ENCODE measurements at regions not wholly inside any gene's neighbourhood (a gene's known extent, or its start where the extent isn't known, plus 50 kb on each side); places are given as distances from the start of the nearest gene placed in this dataset.
A peak's percentile ranks its signal among the peaks of the same experiment; 100 is the strongest.
"Not testable (repeated sequence)": the region's sequence is repeated elsewhere in the genome, so short reads cannot be mapped to it uniquely, and the experiment has no call there.

DNA sequence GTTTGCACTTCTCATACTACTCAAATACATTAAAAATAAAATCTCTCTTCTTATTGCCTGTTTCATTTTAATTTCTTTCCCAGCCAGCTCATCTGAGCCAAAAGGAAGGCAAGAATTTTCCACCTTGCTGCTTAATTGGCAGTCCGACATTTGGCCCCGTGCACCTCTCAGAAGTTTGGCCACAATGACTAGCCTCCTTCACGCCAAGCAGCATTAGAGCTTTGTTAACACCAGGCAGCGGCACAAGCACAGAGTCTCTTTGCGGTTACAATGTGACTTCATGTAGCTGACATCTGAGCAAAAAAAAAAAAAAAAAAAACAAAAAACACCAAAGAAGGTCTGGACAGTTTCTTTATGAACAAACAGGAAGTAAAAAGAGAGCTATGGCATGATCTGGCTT is 248.9 kb downstream of the OSR1 start:
- DNase-seq (ENCODE audit: low read depth in 4 of 4, low spot score in 2 of 4) = no peak

GRCh38 chr2:19106376-19106775 is 252.0 kb downstream of the OSR1 start:
- DNase-seq (ENCODE audit: low read depth in 4 of 4, low spot score in 2 of 4) = no peak

- no peak for DNase-seq (ENCODE audit: low read depth in 4 of 4, low spot score in 2 of 4)
Observed at GRCh38 chr2:19104503-19104902, 253.9 kb downstream of the OSR1 start.

- DNase-seq (ENCODE audit: low read depth in 4 of 4, low spot score in 2 of 4) = no peak
Observed at GRCh38 chr2:19102696-19103423, 255.6 kb downstream of the OSR1 start.

DNA sequence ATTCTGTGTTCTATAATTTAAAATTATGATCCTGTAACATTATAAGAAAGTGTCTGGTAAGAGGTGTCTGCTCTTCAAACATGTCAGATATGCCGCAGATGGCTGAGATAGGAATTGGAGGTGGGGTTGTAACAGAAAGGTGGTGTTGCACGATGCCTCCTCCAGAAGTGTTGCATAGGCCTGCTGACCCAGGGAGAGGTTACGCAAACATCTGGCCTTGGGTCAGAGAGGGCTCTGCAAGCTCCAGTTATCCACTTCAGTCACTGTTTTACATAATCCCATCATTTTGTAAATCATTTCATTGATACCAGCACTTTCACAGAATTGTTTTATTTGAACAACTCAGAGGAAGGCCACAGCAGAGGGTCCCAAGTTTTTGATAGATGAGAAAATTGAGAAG is 256.5 kb downstream of the OSR1 start:
- no peak for DNase-seq (ENCODE audit: low read depth in 4 of 4, low spot score in 2 of 4)

- no peak for DNase-seq (ENCODE audit: low read depth in 4 of 4, low spot score in 2 of 4)
Observed at GRCh38 chr2:19100570-19100969, 257.9 kb downstream of the OSR1 start.

DNA sequence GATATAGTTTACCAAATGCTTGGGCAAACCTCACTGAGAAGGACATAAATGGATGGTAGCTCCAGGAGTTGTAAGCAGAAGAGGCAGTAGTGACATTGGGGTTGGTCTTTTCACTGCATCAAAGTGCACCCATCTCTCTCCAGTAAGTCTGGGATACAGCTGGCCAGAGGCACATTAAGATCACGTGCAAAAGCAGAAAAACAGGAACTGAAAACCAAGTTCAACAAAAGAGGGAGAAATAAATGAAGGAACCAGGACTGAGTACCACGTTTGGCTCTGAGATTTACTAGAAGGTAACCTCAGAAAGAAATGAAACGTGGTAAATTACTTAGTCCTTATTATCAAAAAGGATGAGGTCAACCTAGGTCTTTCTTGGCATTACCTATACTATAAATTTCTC is 259.2 kb downstream of the OSR1 start:
- no peak for DNase-seq (ENCODE audit: low read depth in 4 of 4, low spot score in 2 of 4)

DNA sequence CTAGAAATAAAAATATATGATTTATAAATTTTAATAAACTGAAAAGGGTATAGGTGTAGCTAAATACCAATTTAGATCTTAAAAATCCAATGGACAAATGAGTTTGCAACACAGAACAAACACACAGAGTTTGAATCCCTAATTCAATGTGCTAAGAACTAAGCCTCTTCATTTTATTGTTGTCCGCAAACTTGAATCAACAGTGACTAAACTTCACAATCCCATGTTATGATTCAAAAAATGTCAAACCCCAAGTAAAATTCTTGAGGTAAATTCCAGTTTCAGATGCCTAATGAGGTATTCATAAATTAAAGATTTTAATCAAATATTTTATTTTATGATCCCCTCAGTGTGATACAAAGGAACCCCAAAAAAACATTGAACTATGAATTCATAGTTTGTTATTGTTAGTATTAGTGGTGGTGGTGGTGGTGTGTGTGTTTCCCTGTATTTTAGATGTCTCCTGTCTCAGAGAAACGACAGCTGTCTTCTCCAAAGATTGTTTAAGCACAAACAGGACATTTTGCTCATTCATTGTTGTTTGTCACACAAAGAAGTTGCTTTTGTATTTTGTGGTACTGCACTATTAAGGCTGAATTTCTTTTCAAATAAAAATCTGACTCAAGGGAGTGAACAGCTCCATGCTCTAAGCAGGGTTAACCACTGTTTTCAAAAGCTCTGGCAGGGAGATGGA is 259.8 kb downstream of the OSR1 start:
- DNase-seq (ENCODE audit: low read depth in 4 of 4, low spot score in 2 of 4) = no peak

- DNase-seq (ENCODE audit: low read depth in 4 of 4, low spot score in 2 of 4) = not testable (repeated sequence)
Observed at GRCh38 chr2:19089476-19089875, 268.9 kb downstream of the OSR1 start.

DNA sequence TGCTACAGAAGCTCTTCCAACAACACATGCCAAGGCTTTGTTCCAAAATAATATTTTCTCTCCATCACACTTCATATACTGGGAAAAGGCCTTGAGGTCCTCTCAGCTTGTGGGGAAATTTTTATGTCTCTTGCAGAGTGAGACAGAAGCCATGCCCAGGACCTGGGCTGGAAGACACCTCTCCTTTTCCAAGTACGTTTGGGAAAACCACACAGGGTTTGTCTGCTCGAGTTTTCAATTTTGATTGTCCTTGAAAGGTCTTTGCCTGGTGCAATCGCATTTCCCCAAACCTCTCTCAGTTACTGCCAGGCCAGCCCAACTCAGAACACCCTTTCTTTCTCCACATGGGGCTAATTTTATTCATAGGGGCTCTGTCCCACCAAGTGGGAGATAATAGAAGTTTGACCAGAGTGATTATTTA is 272.2 kb downstream of the OSR1 start:
- no peak for DNase-seq (ENCODE audit: low read depth in 4 of 4, low spot score in 2 of 4)

DNA sequence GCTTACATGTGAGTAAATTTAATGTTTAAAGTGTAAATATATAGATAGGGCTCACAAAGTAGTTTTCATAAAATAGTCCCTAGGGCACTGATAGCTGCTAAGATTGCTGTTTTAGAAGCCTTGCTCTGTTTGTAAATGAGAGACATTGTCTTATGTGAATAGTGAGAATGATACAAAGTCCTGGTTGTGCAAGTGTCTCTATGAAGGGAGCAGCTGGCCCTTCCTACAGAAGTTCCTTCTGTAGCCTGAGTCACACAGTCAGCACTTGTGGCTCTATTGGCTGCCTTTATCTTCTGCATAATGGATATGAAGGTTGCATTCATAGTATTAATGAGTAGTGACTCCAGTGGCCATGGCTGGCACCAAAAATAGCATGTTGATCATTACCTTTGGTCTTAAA is 279.7 kb downstream of the OSR1 start:
- no peak for DNase-seq (ENCODE audit: low read depth in 4 of 4, low spot score in 2 of 4)

GRCh38 chr2:19073522-19073921 is 284.9 kb downstream of the OSR1 start:
- peak in 2 of 4 donors; percentile 34 to 56 for DNase-seq (ENCODE audit: low read depth in 4 of 4, low spot score in 2 of 4)

GRCh38 chr2:19072161-19072560 is 286.3 kb downstream of the OSR1 start:
- no peak for DNase-seq (ENCODE audit: low read depth in 4 of 4, low spot score in 2 of 4)

GRCh38 chr2:19070886-19071285 is 287.5 kb downstream of the OSR1 start:
- DNase-seq (ENCODE audit: low read depth in 4 of 4, low spot score in 2 of 4) = peak in 2 of 4 donors; percentile 52 to 65

DNA sequence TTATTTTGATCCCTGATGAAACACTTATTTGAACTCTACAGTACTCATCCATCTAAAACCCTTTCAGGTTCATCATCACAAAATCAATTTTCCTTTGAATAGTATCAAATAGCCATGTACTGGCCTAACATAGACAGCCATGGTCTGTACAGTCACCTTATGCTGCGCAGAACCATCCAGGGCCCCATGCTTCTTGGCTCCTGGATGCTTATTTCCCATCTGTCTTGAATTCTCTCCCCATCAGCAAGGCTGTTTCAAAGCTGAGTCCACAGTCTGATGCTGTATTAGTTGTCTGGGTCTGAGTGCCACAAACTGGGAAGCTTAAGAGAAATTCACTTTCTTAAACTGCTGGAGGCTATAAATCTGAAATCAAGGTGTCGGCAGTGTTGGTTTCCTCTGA is 290.2 kb downstream of the OSR1 start:
- DNase-seq (ENCODE audit: low read depth in 4 of 4, low spot score in 2 of 4) = no peak

- DNase-seq (ENCODE audit: low read depth in 4 of 4, low spot score in 2 of 4) = no peak
Observed at GRCh38 chr2:19062370-19062769, 296.1 kb downstream of the OSR1 start.

DNA sequence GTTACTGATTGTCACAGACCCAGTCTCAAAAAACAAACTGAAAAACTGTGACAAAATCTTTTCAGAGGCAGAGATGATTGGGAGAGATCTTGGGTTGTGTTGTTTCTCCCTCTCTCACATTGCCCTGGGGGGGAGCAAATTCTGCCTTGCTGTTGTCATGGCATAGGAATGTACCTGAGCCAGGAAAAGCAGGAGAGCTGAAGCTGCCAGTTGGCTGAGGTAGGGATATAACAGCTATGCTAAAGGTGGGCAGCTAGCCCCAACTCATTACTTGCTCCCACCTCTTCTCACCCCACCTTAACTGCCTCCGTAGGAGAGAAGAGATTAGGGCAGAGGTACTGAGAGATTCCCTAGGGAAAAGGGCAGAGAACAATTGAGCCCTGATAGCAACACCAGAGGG is 299.3 kb downstream of the OSR1 start:
- no peak for DNase-seq (ENCODE audit: low read depth in 4 of 4, low spot score in 2 of 4)

GRCh38 chr2:19051203-19051831 is 307.1 kb downstream of the OSR1 start:
- no peak for DNase-seq (ENCODE audit: low read depth in 4 of 4, low spot score in 2 of 4)

GRCh38 chr2:19050354-19050753 is 308.1 kb downstream of the OSR1 start:
- no peak for DNase-seq (ENCODE audit: low read depth in 4 of 4, low spot score in 2 of 4)

DNA sequence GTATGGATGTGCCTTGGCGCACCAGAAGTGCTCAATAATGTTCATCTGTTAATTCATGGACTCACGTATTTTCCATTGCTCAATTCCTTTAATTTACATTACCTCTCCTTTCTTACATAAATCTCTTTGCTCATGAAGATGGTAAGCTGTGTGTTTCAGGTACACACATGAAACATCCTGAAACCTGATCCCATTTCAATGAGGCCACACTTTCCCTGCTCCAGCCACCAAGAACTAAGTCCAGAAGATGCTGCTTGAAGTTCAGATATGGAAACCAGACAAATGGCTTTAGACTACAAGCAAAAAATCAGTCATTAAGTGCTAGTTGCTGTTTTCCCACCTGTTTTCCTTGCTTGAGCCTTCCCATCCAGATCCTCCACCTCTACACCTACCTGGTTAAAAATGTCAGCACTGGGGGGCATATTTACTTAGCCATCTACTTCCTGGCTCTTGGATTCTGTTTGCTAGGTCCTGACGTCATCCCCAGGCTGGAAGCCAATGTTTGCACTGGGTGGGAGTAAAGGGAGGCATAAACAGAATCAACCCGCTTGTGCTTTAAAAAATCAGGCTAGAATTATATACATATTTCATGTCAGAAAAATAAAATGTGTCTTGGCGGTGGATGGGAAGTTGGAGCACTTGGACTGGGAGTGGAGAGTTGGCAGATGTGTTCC is 309.7 kb downstream of the OSR1 start:
- no peak for DNase-seq (ENCODE audit: low read depth in 4 of 4, low spot score in 2 of 4)

All from left renal cortex interstitium (tissue), 4 donors.